HCT116 (cell line): ENCODE measurements at regions not wholly inside any gene's neighbourhood (a gene's known extent, or its start where the extent isn't known, plus 50 kb on each side); places are given as distances from the start of the nearest gene placed in this dataset.

Source experiments
- ATAC-seq: fragments of 200-7000 bp; cut with Tn5 transposase; 2 replicates; pipeline ENCODE4 v1.9.1; 2020; ENCODE audit warnings: mild to moderate bottlenecking, moderate library complexity
- BruUV-seq: library from RNA; stranded (reverse); fragments of 400-500 nt; replicated peaks from 2 replicates; lab custom pipeline; 2021; lab: Mats Ljungman, UMichigan
- CTCF ChIA-PET: fragments of 300-600 bp; sonication (Branson Sonifier 250); formaldehyde crosslinking; loops from one replicate; lab custom pipeline; 2021; ENCODE audit warnings: antibody characterized with exemption; lab: Charles Lee
- POLR2A ChIA-PET: fragments of 300-600, 350-600 bp; sonication (Branson Sonifier 250); formaldehyde crosslinking; loops from one replicate; lab custom pipeline; 2021; ENCODE audit warnings: antibody characterized with exemption; lab: Charles Lee
- RAD21 ChIA-PET, 2 experiments: fragments of 300-600 bp; sonication (Branson Sonifier 250); formaldehyde crosslinking; loops; one replicate each; lab custom pipeline; 2023; ENCODE audit warnings: low total read pairs in 2 of 2; ENCODE audit not compliant: uncharacterized antibody in 2 of 2, unreplicated experiment in 2 of 2, low non-redundant PET in 1 of 2; lab: Charles Lee
- DNase-seq: peaks from one replicate; pipeline ENCODE4 v3.0.0-alpha.2; 2010; ENCODE audit warnings: low read depth, low spot score
- H2AFZ ChIP-seq: fragments of 200-600 bp; shearing (Covaris generic), sonication (generic); 2 replicates; pipeline ENCODE4 v1.6.1; 2017; ENCODE audit warnings: low read depth, mixed run types, mixed read lengths, antibody characterized with exemption, low read length; ENCODE audit not compliant: poor library complexity, severe bottlenecking
- H3K27ac ChIP-seq: 2 replicates; pipeline ENCODE4 v1.5.1; 2012; ENCODE audit warnings: low read depth, low read length
- H3K27me3 ChIP-seq: fragments of 200-600 bp; sonication (generic); 2 replicates; pipeline ENCODE4 v1.6.1; 2016; ENCODE audit warnings: mixed run types, low read length, mixed read lengths; ENCODE audit not compliant: insufficient read depth
- H3K36me3 ChIP-seq, 2 experiments: fragments of 200-500 bp in 1 of 2; fragments of 200-600 bp in 1 of 2; sonication (Bioruptor generic) in 1 of 2; sonication (generic) in 1 of 2; 2 replicates each; pipeline versions ENCODE4 v1.5.1 to v1.6.1; 2014 to 2016; ENCODE audit warnings: low read length in 2 of 2, inconsistent platforms in 1 of 2, mixed read lengths in 1 of 2, mixed run types in 1 of 2; ENCODE audit not compliant: insufficient read depth in 2 of 2, control insufficient read depth in 1 of 2
- H3K4me1 ChIP-seq, 2 experiments: fragments of 200-600 bp in 1 of 2; sonication (generic) in 1 of 2; 2 replicates each; pipeline versions ENCODE4 v1.5.1 to v1.6.1; 2012 to 2017; ENCODE audit warnings: low read length in 2 of 2, inconsistent platforms in 1 of 2, mild to moderate bottlenecking in 1 of 2, mixed read lengths in 1 of 2, mixed run types in 1 of 2, moderate library complexity in 1 of 2; ENCODE audit not compliant: insufficient read depth in 2 of 2, control insufficient read depth in 1 of 2
- H3K4me2 ChIP-seq: fragments of 200-600 bp; sonication (generic); 2 replicates; pipeline ENCODE4 v1.6.1; 2017; ENCODE audit warnings: mixed run types, low read length, mixed read lengths
- H3K4me3 ChIP-seq, 2 experiments: fragments of 200-600 bp in 1 of 2; sonication (generic) in 1 of 2; replicated peaks in 1 of 2; 2 replicates each; pipeline ENCODE4 v1.5.1; 2011 to 2016; ENCODE audit warnings: low read length in 2 of 2, control low read depth in 1 of 2, low read depth in 1 of 2, mild to moderate bottlenecking in 1 of 2, mixed read lengths in 1 of 2, mixed run types in 1 of 2
- H3K79me2 ChIP-seq: fragments of 200-600 bp; sonication (generic); 2 replicates; pipeline ENCODE4 v1.6.1; 2017; ENCODE audit warnings: mild to moderate bottlenecking, mixed run types, low read length, moderate library complexity, mixed read lengths; ENCODE audit not compliant: insufficient read depth
- H3K9ac ChIP-seq: fragments of 200-600 bp; sonication (generic); 2 replicates; pipeline ENCODE4 v1.6.1; 2016; ENCODE audit warnings: low read length, mixed read lengths
- H3K9me2 ChIP-seq: fragments of 200-600 bp; sonication (generic), shearing (Covaris generic); 2 replicates; pipeline ENCODE4 v1.6.1; 2017; ENCODE audit warnings: mixed run types, mild to moderate bottlenecking, moderate library complexity; ENCODE audit not compliant: insufficient read depth
- H3K9me3 ChIP-seq, 2 experiments: fragments of 200-500 bp in 1 of 2; fragments of 200-600 bp in 1 of 2; sonication (Bioruptor generic) in 1 of 2; sonication (generic) in 1 of 2; 2 replicates each; pipeline ENCODE4 v1.6.1; 2014 to 2017; ENCODE audit warnings: low read length in 2 of 2, mixed read lengths in 2 of 2, inconsistent platforms in 1 of 2, low read depth in 1 of 2, mild to moderate bottlenecking in 1 of 2, mixed run types in 1 of 2, moderate library complexity in 1 of 2; ENCODE audit not compliant: control insufficient read depth in 1 of 2, insufficient read depth in 1 of 2
- H4K20me1 ChIP-seq: fragments of 200-600 bp; sonication (generic), shearing (Covaris generic); 2 replicates; pipeline ENCODE4 v1.6.1; 2017; ENCODE audit warnings: mixed run types, mild to moderate bottlenecking, moderate library complexity; ENCODE audit not compliant: insufficient read depth
- CEBPB ChIP-seq: IDR thresholded peaks from 2 replicates; pipeline ENCODE4 v1.6.1; 2012; ENCODE audit warnings: low read depth
- EZH2 ChIP-seq: fragments of 200-600 bp; sonication (generic); IDR thresholded peaks from 2 replicates; pipeline ENCODE4 v1.6.1; 2017; ENCODE audit warnings: antibody characterized with exemption, mixed run types
- POLR2AphosphoS5 ChIP-seq: IDR thresholded peaks from 2 replicates; pipeline ENCODE4 v1.6.1; 2011; ENCODE audit warnings: mild to moderate bottlenecking, low read depth, low read length, moderate library complexity
- REST ChIP-seq: IDR thresholded peaks from 2 replicates; pipeline ENCODE4 v1.6.1; 2012; ENCODE audit warnings: low read depth
- SRF ChIP-seq: IDR thresholded peaks from 2 replicates; pipeline ENCODE4 v1.6.1; 2012; ENCODE audit warnings: low read depth
- YY1 ChIP-seq: IDR thresholded peaks from 2 replicates; pipeline ENCODE4 v1.6.1; 2011; ENCODE audit warnings: low read length, low read depth, moderate library complexity, mild to moderate bottlenecking; ENCODE audit not compliant: insufficient replicate concordance; ENCODE audit errors: extremely low read depth
- ZBTB33 ChIP-seq: IDR thresholded peaks from 2 replicates; pipeline ENCODE4 v1.6.1; 2011; ENCODE audit warnings: mild to moderate bottlenecking, low read length, moderate library complexity; ENCODE audit not compliant: insufficient replicate concordance; ENCODE audit errors: extremely low read depth
- intact Hi-C: fragments of 100-400 bp; cut with micrococcal nuclease; formaldehyde crosslinking; loops from 2 replicates; pipeline ENCODE4 v1.10.0; 2022

GRCh38 chr4:66837279-66837922 lies 707.9 kb downstream of the CENPC start:
- H3K36me3 ChIP-seq: no peaks in the 10 kb centered on the region
- no peak for ATAC-seq
- no peak overlapping the region for H2AFZ ChIP-seq
- no peaks in the 10 kb centered on the region for H3K4me1 ChIP-seq
- H3K27ac ChIP-seq: no peak overlapping the region
- no peaks in the 10 kb centered on the region for H4K20me1 ChIP-seq
- H3K27me3 ChIP-seq: no peaks in the 10 kb centered on the region
- H3K4me2 ChIP-seq: no peak overlapping the region
- H3K4me3 ChIP-seq: no peak overlapping the region
- H3K9me2 ChIP-seq: no peaks in the 10 kb centered on the region
- no peak overlapping the region for H3K9ac ChIP-seq
- TF ChIP-seq POLR2AphosphoS5 (no peak), ZBTB33 (no peak), YY1 (no peak), SRF (no peak), CEBPB (no peak), EZH2 (no peak), REST (no peak)
- no peaks in the 10 kb centered on the region for H3K79me2 ChIP-seq
- DNase-seq: no peak
- intact Hi-C loops: no loop called here
- RAD21 ChIA-PET: no interaction called here
- no TSS peak for BruUV-seq
- POLR2A ChIA-PET: no interaction called here
- CTCF ChIA-PET: no interaction called here
- peaks cover 0 to 22% of the 10 kb centered on the region in 2 experiments; a peak in 2 of 4 replicates for H3K9me3 ChIP-seq
